ENCODE measurements at regions not wholly inside any gene's neighbourhood (a gene's known extent, or its start where the extent isn't known, plus 50 kb on each side); places are given as distances from the start of the nearest gene placed in this dataset.

DNA sequence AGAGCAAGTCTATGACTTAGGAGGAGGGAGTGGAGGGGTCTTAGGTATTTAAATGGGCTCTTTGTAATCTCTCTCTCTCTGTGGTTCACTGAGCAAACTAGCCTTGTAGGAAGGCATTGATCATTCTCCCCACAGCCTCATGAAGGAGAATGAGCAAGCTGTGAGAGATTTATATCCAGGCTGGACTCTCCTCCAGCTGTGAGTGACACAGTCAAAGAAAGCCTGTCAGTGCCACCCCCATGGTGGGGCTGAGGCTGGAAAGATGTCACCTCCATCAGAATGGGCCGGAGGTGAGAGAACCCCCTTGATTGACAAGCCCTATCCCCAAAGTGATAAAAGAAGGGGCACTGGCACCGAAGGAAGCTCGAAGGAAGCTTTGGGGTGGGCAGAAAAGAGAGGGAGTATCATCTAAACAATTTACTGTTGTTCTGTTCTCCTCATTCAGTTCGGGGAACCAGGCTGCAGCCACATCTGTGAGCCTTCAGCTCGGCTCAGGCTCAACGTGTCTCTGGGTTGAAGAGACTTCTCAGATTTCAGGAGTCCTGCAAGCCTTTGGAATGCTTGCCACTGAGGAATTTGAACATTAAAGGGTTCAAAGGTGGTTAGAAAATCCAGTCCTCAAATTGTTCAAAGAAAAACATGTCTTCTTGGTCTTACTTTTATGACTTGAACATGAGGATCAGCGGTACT is 538.2 kb upstream of the ZNF462 start:
- DNase-seq (ENCODE audit: low spot score): no peak

DNA sequence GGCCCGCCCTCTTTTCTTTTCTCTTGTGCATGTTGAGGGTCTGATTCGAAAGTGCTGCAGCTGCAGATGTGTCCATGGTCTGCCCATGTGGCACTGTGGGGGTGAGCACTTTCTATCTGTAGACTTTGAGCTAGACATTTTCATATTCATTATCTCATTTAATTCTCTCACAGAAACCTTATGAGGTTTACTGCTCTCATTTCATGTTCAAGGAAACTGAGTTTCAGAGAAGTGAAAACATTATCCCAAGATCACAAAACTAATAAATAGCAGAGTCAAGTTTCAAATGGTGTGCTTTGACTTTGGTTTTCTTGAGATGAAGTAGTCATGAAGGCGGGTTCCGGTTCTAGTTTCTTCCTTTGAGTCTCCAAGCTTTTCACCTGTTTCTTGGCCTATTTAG is 536.5 kb upstream of the ZNF462 start:
- no peak for DNase-seq (ENCODE audit: low spot score)

DNA sequence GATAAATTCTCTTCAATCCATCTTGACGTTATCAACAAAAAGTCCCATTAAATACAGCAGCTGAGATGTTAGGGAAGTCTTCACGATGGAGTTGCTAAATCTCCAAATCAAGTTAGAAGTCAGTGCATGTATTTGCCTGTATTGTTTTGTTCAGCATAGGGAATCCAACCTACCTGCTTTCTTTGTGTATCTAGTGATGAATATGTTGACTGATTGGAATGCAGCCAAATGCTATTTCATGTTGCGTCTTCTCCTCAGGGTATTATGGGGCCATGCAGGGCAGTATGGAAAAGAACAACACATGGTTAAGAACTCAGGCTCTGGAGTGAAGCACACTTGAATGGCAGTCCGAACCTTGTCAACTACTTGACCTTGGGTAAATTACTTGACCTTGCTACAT is 529.5 kb upstream of the ZNF462 start:
- no peak for DNase-seq (ENCODE audit: low spot score)

DNA sequence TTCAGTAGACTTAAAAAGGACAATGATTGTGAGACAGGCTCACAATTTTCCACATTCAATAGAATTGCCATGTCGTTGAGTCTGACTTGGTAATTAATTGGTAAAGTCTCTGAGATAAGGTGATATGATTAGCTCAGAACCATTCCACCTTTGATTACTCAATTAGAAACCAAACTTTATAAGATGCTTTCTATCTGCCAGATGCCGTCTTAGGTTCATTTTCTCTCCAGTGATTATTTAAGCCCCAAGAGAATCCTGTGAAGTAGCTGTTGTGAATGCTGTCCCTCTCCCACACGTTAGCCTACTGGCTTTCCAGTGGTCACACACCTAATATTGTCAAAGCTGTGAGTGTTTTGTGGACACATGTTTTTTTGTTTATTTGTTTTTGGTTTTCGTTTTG is 528.9 kb upstream of the ZNF462 start:
- DNase-seq (ENCODE audit: low spot score): no peak

DNA sequence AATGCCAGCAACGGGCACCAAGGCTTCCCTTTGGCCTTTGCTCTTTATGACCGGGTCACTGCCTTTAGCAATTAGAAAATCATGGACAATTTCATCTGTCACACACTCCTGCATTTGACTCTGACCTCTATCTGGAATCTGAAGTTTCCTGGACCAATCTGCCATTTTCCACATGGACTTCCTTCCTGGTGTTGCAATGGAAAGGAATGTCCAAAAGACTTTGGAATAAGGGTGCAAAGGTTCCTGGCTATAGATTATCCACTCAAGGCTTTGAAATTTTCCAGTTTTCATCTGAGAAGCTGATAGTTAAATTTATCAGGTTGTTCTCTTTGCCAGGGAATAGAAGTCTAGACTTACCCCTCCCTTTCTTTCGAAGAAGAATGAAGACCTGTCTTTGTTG is 523.1 kb upstream of the ZNF462 start:
- DNase-seq (ENCODE audit: low spot score): no peak

DNA sequence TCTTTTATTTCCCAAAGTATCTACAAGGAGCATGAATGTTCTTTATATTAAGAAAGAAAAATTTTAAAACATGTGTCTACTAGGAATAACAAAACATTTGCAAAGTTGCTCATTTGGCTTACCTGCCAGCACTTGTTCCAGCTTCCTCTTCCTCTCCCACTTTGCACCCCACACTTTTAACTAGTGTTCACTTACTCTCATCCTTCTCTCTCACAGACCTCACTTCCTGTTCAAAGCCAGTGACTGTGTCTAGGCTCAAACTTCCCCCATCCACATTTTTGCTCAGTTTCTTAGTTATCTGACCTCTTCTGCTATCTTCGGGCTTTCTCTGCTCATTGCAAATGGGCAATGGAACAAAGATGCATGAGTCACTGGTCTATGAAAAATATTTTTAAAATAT is 512.2 kb upstream of the ZNF462 start:
- no peak for DNase-seq (ENCODE audit: low spot score)

DNA sequence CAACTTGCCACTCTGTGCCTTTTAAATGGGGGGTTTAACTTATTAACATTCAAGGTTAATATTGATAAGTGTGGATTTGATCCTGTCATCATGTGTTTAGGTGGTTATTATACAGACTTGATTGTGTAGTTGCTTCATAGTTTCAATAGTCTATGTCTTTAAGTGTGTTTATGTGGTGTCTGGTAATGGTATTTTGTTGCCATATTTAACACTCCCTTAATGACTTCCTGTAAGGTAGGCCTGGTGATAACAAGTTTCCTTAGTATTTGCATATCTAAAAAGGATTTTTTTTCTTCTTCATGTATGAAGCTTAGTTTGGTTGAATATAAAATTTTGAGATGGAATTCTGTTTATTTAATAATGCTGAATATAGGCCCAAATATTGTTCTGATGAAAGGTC is 506.0 kb upstream of the ZNF462 start:
- DNase-seq (ENCODE audit: low spot score): no peak

DNA sequence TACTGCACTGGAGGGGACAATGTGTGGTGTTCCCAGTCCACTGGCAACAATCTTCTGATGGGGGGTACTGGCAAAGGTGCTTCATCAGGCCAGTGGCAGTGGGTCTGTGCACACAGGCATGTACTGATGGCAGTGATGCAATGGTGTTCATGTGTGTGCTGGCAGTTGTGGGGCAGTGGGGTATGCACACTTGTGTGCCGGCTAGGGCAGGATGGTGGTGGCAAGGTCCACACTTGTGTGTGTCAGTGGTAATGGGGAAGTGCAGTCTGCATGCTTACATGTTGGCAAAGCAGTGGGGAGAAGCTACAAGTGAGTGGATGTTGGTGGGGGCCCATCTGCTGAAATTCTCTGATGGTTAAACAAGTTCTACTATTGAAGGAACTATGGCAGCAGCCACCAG is 504.6 kb upstream of the ZNF462 start:
- no peak for DNase-seq (ENCODE audit: low spot score)

DNA sequence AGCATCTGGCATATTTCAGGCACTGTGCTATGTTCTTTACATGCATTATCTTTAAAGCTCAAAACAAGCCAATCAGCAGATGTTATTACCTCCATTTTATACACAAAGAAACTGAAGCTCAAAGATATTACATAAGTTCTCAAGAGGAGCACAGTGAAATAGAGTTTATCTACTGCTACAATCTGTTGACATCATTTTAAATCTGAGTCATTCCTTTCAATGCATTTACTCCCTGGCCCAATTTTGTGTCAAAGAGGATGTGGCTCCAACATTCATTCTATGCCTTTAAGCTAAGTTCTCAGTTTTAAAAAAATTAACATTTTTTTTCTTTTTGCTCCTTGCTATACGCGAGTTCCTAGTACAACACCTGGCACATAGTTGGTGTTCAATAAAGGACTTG is 486.3 kb upstream of the ZNF462 start:
- DNase-seq (ENCODE audit: low spot score): no peak

DNA sequence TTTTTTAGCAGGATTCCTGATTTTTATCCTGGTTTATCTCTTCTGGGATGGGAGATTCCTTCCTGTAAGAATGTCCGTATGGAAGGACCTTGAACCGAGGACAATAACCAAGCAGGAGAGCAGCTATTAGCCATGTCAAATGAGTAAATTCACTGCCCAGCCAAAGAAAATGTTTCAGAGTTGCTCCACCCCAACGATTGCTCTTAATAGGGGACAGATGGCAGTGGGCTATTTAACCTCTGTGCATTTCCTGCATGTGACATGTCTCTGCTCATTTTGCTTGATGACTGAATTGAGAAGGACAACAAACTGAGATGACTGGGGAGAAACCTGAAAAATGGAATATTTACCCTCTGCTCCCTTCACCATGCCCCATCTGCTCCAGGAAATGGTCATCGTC is 479.9 kb upstream of the ZNF462 start:
- DNase-seq (ENCODE audit: low spot score): no peak

DNA sequence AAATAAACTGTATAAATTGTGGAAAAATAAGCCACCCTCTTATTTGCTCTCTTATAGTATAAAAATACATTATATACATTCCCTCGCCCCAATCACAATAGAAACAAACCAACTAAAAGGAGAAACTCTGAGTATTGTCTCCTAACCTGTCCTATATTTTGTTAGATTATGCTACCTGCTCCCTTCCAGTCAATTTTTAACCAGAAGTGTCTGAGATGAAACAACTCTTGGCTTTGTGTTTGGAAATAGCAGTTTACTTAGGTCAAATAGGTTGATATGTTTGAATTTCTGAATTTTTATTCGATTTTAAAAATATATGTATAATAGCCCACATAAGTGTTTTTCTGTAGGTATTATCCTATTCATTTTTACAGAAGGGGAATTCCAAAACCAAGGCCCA is 475.0 kb upstream of the ZNF462 start:
- DNase-seq (ENCODE audit: low spot score): no peak

DNA sequence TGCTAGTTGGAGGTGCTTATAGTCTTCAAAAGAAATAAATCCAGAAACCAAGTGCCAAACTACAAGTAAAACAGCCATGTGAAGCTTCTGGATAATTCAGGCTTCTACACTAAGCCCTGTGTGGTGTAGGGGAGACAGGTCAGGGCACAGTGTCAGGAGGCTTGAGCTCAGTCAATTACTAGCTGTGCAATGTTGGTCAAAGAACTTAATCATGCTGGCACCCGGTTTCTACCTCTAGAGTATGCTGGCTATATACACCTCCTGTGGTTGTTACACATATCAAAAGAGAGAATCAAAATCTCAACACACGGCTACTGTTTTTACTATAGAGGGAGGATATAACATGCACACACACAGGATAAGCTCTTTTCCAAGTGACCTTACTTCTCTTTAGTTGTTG is 469.7 kb upstream of the ZNF462 start:
- DNase-seq (ENCODE audit: low spot score): no peak

DNA sequence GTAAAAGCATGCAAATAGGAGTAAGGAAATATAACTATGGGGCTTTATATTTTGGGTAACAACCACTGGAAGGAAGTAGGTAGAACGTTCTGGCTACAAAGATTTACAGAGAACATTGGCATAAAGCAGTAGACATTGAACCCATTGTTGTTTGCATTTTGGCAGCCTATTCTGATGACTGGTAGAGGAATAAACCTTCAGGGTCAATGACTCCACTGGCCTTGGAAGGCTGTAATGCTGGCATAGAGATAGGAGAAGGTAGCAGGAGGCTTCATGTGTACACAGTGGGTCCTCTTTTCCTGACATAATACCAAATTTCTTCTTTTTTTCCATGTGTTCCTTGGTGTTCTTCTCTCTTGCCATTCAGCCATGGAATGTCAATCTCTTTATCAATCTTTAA is 462.8 kb upstream of the ZNF462 start:
- DNase-seq (ENCODE audit: low spot score): no peak

DNA sequence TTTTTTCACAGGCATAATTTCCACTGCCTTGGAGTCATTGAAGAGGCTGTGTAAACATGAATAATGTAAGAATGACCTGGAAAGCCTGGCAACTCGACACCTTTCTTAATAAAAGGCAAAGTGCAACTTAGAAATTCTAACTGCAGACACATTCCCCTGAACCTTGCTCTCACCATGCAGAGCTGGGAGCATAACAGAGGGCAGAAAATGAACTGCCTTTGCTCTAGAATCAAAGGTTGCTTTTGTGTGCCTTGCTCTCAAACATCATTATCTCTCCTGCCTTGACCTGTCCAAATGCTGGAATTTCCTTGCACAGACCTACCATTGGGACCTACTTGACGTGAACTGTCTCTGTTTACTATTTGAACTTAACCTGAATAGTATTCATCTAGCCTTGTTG is 462.0 kb upstream of the ZNF462 start:
- DNase-seq (ENCODE audit: low spot score): no peak

DNA sequence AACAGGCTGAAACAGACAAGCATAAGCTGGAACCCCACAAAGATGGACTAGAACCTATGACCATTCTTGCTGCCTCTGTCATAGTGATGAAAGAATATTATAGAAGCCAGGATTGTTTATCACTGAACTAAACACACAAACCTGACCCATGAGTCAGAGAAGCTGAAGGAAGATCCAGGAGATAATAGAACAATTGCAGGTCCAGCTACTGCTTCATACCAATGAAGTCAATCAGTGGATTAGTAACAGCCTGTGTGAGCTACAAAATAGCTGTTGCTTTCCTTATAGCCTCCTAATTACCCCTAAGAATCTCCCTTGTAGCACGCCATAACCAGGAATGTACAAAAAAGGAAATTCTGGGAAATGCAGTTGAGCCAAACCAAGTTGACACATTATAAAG is 459.9 kb upstream of the ZNF462 start:
- DNase-seq (ENCODE audit: low spot score): no peak

DNA sequence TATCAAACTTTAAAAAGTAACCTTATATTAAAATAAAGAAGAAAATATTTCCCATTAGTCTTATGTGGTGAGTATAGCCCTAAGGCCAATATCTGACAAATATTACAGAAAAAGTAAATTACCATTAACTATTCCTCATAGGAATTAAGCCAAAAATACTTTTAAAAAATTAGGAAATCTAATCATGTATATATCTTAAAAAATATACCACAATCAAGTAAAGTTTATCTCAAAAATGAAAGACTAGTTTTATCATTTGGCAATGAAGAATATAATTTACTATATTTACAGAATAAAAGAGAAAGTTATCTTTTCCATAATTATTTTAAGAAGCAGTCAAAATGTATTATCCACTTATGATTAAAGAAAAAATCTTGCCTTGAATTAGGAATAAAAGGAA is 458.8 kb upstream of the ZNF462 start:
- DNase-seq (ENCODE audit: low spot score): no peak

DNA sequence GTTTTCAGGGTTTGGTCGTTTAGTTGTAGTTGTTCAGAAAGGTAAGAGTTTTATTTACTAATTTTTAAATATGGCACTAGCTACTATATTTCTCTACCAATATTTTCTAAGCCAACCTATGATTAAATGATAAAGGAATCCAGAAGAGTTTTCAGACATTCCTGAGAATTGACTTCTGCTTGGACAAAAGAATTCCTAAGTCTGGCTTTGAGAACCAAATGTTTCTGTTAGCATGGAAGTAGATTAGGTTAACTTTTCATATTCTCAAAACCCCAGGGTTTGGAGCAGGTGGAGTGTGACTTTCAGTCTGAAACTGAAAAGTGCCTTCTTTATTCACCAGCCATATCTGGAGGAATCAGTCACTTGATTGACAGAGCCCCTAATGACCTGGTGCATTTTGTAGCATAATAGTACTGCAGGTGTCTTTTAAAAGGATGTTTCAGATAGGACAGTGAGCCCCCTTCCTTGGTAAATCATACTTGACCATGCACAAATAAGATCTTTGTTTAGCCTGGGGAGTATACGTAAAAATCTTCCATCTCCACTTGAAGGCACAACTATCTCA is 457.0 kb upstream of the ZNF462 start:
- DNase-seq (ENCODE audit: low spot score): no peak

DNA sequence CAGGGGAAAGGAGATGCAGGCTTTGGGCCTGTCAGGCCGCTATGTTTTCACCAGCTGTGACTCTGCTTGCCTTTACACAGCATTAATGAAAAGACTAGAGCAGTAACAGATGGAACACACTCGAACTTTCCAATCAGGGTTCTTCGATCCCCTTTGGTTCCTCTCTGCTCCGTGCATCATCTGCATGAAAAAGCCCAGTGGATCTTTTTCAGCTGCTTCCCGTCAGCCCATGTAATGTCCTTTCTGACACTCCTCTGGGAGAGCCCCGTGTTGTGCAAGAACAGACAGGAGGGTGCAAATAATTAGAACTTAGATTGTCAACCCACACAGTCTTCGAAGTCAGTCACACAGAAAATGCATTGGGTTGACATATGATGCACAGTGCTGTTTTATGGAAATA is 448.9 kb upstream of the ZNF462 start:
- DNase-seq (ENCODE audit: low spot score): no peak

DNA sequence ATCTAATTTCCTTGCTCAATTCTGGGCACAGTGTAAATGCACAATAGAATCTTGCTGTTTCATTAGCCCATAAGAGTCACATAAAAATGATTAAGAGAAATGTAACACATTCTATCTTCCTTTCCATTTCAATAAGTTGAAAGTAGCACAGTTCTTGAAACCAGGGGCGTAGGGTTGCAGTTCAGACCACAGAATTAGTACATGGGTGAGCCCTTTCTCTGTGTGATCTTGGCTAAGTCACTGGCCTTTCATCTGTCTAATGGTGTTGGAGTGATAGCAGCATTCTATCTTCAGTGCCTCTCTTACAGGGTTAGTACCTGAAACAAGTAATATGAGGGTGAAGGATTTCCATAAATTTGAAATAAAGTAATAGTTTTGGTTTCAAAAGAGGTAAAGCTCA is 445.3 kb upstream of the ZNF462 start:
- no peak for DNase-seq (ENCODE audit: low spot score)

DNA sequence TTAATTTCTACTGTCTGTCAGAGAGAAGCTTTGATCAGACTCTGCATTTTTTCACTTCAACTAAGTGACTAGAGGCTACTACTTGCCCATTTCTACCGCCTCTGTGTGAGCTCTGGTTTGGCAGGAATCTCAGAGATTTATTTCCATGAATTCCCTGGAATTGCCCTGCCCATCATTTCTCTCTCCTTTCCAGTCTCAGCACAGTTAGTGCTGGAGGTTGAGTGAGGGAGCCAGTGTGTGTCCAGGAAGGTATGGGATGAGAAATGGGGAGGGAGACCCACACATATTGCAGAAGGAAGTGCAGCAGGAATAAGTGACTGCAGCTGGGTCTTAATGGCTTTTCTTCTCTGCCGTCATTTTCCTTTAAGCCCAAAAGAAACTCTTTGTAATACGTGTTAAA is 443.1 kb upstream of the ZNF462 start:
- no peak for DNase-seq (ENCODE audit: low spot score)

DNA sequence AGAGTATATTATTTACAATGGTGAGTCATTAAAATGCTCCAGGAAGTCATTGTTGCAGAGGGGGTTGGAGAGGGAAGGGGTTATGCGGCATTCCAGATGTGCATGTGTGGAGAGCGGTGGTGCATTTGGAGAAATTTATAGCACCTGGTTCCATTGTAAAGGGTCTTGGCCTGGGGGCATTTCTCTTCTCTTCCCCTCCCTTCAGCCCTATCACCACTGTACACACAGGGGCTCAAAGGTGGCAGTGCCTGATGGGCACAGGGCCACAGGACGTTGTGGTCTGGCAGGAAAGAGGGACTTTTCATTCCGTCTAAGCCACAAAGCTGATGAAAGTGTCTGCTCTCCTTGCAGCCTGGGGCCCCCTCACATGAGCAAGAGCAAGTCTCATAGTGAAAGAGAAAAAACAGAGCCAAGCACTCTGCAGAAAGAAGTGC is 442.4 kb upstream of the ZNF462 start:
- no peak for DNase-seq (ENCODE audit: low spot score)

DNA sequence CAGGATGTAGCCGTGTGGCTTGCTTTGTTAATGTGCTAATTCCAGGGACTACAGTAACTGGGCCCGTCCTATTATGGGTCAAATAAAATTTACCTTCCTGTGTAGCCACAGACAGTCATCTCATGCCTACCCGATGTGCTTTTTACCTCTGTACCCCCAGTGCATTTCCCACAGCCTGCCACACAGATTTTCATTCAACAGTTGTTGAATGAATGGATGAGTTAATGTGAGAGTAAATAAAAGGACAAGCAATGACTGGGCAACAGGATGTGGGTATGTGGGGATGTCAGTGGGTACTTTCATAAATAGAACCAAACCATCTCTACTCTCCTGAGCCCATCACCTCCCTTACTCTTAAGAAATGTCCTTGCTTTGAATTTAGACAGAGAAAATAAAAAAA is 441.2 kb upstream of the ZNF462 start:
- no peak for DNase-seq (ENCODE audit: low spot score)

DNA sequence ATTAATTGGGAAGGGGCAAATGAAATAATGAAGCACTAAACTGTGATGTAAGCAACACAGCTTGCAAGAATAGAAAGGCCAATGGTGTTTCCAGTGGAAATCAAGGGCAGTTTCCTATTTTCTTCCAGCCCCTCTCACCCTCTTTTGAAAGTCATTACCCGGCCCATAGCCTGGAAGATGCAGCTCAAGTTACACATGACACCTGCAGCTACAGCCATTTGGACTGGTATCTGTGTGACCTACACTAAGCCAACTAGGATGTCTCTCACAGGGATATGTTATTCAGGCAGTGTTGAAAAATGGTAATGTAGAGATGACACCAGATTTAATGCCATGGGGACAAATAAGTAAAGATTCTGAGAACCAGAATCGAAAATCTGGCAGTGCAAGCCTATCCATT is 439.4 kb upstream of the ZNF462 start:
- DNase-seq (ENCODE audit: low spot score): no peak

DNA sequence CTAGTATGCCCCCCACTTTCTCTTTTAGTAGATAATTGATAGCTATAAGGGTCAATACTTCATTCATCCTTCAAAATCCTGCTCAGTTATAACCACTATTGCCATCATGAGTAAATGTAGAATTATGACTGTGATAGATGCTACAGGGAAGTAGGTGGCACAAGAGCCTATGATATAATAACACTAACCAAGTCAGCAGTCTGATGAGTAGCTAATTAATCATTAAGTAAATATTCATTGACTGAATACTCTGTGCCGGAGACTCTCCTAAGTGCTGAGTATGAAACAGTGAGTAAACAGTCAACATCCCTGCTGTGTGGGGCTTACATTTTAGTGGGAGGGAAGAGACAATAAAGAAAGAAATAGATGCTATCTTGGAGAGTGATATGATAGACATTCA is 430.3 kb upstream of the ZNF462 start:
- DNase-seq (ENCODE audit: low spot score): no peak

DNA sequence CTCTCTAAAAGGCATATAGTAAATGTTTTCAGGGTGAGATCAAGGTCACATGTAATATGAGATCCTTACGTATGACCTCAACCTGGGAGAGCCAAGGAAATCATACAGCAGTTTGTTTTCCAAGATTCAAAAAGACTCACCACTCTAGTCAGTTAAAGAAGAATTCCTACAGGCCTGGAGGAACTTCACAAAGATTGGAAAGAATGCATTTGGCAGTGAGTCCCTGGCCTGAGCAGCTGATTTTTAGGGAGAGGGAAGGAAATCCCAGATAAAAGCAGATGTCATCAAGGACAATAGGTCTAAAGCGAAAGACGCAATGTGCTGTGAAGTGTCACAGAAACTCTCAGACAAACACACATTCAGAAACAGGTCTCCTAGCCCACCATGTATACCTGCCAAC is 424.0 kb upstream of the ZNF462 start:
- DNase-seq (ENCODE audit: low spot score): no peak

Measured in CD4-positive, alpha-beta T cell treated with Interleukin-15 for 4 hours (primary cell).